K562 (cell line): ENCODE measurements at regions not wholly inside any gene's neighbourhood (a gene's known extent, or its start where the extent isn't known, plus 50 kb on each side); places are given as distances from the start of the nearest gene placed in this dataset.

Experiments
- ATAC-seq: fragments of 200-7000 bp; cut with Tn5 transposase; 3 replicates; pipeline ENCODE4 v1.9.1; 2020; ENCODE audit warnings: moderate library complexity
- BruUV-seq: library from RNA; stranded (reverse); fragments of 400-500 nt; replicated peaks from 2 replicates; lab custom pipeline; 2021; lab: Mats Ljungman, UMichigan
- CTCF ChIA-PET: fragments of 300-600 bp; formaldehyde crosslinking; extraction: SDS; loops from one replicate; lab custom pipeline; 2021; ENCODE audit warnings: low intra/inter-chr PET ratio; lab: Yijun Ruan, JAX
- POLR2A ChIA-PET: fragments of 300-600, 350-650 bp; sonication (Branson Sonifier 250); formaldehyde crosslinking; extraction: SDS; loops from one replicate; lab custom pipeline; 2021; ENCODE audit warnings: antibody characterized with exemption, inconsistent platforms; lab: Yijun Ruan, JAX
- DNase-seq, 4 experiments: peaks; one replicate each; pipeline versions ENCODE4 v3.0.0 to v3.0.0-alpha.2; 2011 to 2018; ENCODE audit warnings: low spot score in 3 of 4, mixed read lengths in 3 of 4; ENCODE audit errors: extremely low read depth in 1 of 4
- FAIRE-seq: peaks from 2 replicates; lab custom pipeline; 2011; peaks lifted over from hg19 to GRCh38; lab: Jason Lieb, UNC
- H2AFZ ChIP-seq: 2 replicates; pipeline ENCODE4 v1.6.0; 2011; ENCODE audit warnings: low read depth, low read length, control low read depth, inconsistent platforms
- H3K27ac ChIP-seq: fragments of 200-600 bp; 3 replicates; pipeline ENCODE4 v1.8.0; 2011; ENCODE audit warnings: low read depth, mild to moderate bottlenecking, control low read depth, inconsistent platforms, low read length, moderate library complexity, mixed read lengths; ENCODE audit errors: extremely low read depth
- H3K27me3 ChIP-seq, 2 experiments: fragments of 300-600 bp in 1 of 2; 2 replicates in 1 of 2; 3 replicates in 1 of 2; pipeline versions ENCODE4 v1.6.0 to v1.8.0; 2011; ENCODE audit warnings: inconsistent platforms in 2 of 2, low read length in 2 of 2, mild to moderate bottlenecking in 1 of 2, mixed read lengths in 1 of 2, moderate library complexity in 1 of 2; ENCODE audit not compliant: control insufficient read depth in 2 of 2, insufficient read depth in 2 of 2
- H3K36me3 ChIP-seq: fragments of 300-600 bp; 3 replicates; pipeline ENCODE4 v1.8.0; 2011; ENCODE audit warnings: mild to moderate bottlenecking, low read length, inconsistent platforms; ENCODE audit not compliant: control insufficient read depth, insufficient read depth
- H3K4me1 ChIP-seq, 2 experiments: fragments of 200-600 bp in 1 of 2; replicated peaks in 1 of 2; 2 replicates in 1 of 2; 3 replicates in 1 of 2; pipeline versions ENCODE4 v1.5.1 to v1.8.0; 2011; ENCODE audit warnings: inconsistent platforms in 2 of 2, low read length in 2 of 2, mild to moderate bottlenecking in 1 of 2, mixed read lengths in 1 of 2, moderate library complexity in 1 of 2; ENCODE audit not compliant: control insufficient read depth in 2 of 2, insufficient read depth in 2 of 2
- H3K4me2 ChIP-seq: 2 replicates; pipeline ENCODE4 v1.6.1; 2011; ENCODE audit warnings: low read length, control low read depth, inconsistent platforms, mixed read lengths; ENCODE audit not compliant: insufficient read depth
- H3K4me3 ChIP-seq: fragments of 200-600 bp; sonication (generic), shearing (Covaris generic); 2 replicates; pipeline ENCODE4 v1.5.1; 2016; ENCODE audit warnings: control low read depth, inconsistent platforms
- H3K79me2 ChIP-seq: fragments of 200-600 bp; 3 replicates; pipeline ENCODE4 v1.8.0; 2011; ENCODE audit warnings: low read length, inconsistent platforms; ENCODE audit not compliant: control insufficient read depth, insufficient read depth
- H3K9ac ChIP-seq, 2 experiments: 2 replicates each; pipeline versions ENCODE4 v1.6.0 to v1.6.1; 2011; ENCODE audit warnings: low read depth in 2 of 2, low read length in 2 of 2, control low read depth in 1 of 2, inconsistent platforms in 1 of 2, mild to moderate bottlenecking in 1 of 2, mixed read lengths in 1 of 2; ENCODE audit not compliant: insufficient read depth in 1 of 2
- H3K9me1 ChIP-seq: one replicate; pipeline ENCODE4 v1.6.0; 2011; ENCODE audit warnings: inconsistent platforms, mild to moderate bottlenecking, low read length, moderate library complexity; ENCODE audit not compliant: control insufficient read depth, insufficient read depth
- H3K9me3 ChIP-seq: replicated peaks from 2 replicates; pipeline ENCODE4 v1.5.1; 2011; ENCODE audit warnings: low read depth, low read length, inconsistent platforms; ENCODE audit not compliant: control insufficient read depth, insufficient read depth
- H4K20me1 ChIP-seq: replicated peaks from 2 replicates; pipeline ENCODE4 v1.6.1; 2011; ENCODE audit warnings: low read length, inconsistent platforms, mixed read lengths; ENCODE audit not compliant: control insufficient read depth, insufficient read depth
- BRD4 ChIP-seq: fragments of 200-600 bp; sonication (generic); IDR thresholded peaks from 2 replicates; pipeline ENCODE4 v1.6.1; 2017; ENCODE audit warnings: inconsistent platforms
- GABPB1 ChIP-seq: sonication (generic); formaldehyde crosslinking; IDR thresholded peaks from 2 replicates; pipeline ENCODE4 v1.8.0; 2022; ENCODE audit warnings: mild to moderate bottlenecking, missing genetic modification reagents
- RFX1 ChIP-seq: fragments of 450-650 bp; IDR thresholded peaks from 2 replicates; pipeline ENCODE4 v1.6.1; 2016; ENCODE audit warnings: mild to moderate bottlenecking, moderate library complexity
- SMARCA4 ChIP-seq: fragments of 450-650 bp; IDR thresholded peaks from 2 replicates; pipeline ENCODE4 v1.6.1; 2016
- ZNF316 ChIP-seq: fragments of 450-650 bp; IDR thresholded peaks from 2 replicates; pipeline ENCODE4 v1.6.1; 2016
- ZNF445 ChIP-seq: fragments of 250-450 bp; sonication (Bioruptor Pico); IDR thresholded peaks from 2 replicates; pipeline ENCODE4 v1.4.0; 2020; ENCODE audit warnings: low read depth, mild to moderate bottlenecking, moderate library complexity
- in situ Hi-C: fragments of 300-500 bp; cut with MboI; formaldehyde crosslinking; loops from 4 replicates; pipeline ENCODE4 v1.15.0; 2018; ENCODE audit warnings: inconsistent platforms, mixed read lengths
- intact Hi-C: fragments of 100-400 bp; cut with micrococcal nuclease; formaldehyde crosslinking; loops from 2 replicates; pipeline ENCODE4 v1.14.2; 2022
- TF ChIP-seq, protein P1 (sequence below): fragments of 450-650 bp; IDR thresholded peaks from 2 replicates; pipeline ENCODE4 v1.6.1; 2018; ENCODE audit not compliant: partially characterized antibody
- TF ChIP-seq, protein P2 (sequence below): fragments of 250-450 bp; sonication (Bioruptor Pico); IDR thresholded peaks from 2 replicates; pipeline ENCODE4 v1.8.0; 2022; ENCODE audit warnings: moderate library complexity, mild to moderate bottlenecking, inconsistent platforms

- TF ChIP-seq, protein P1, sequence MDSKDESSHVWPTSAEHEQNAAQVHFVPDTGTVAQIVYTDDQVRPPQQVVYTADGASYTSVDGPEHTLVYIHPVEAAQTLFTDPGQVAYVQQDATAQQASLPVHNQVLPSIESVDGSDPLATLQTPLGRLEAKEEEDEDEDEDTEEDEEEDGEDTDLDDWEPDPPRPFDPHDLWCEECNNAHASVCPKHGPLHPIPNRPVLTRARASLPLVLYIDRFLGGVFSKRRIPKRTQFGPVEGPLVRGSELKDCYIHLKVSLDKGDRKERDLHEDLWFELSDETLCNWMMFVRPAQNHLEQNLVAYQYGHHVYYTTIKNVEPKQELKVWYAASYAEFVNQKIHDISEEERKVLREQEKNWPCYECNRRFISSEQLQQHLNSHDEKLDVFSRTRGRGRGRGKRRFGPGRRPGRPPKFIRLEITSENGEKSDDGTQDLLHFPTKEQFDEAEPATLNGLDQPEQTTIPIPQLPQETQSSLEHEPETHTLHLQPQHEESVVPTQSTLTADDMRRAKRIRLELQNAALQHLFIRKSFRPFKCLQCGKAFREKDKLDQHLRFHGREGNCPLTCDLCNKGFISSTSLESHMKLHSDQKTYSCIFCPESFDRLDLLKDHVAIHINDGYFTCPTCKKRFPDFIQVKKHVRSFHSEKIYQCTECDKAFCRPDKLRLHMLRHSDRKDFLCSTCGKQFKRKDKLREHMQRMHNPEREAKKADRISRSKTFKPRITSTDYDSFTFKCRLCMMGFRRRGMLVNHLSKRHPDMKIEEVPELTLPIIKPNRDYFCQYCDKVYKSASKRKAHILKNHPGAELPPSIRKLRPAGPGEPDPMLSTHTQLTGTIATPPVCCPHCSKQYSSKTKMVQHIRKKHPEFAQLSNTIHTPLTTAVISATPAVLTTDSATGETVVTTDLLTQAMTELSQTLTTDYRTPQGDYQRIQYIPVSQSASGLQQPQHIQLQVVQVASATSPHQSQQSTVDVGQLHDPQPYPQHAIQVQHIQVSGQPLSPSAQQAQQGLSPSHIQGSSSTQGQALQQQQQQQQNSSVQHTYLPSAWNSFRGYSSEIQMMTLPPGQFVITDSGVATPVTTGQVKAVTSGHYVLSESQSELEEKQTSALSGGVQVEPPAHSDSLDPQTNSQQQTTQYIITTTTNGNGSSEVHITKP = no peak
- TF ChIP-seq GABPB1 (CRISPR knock-in tag) (no peak), SMARCA4 (no peak)
Observed at GRCh38 chr5:152632360-152632759, 227.3 kb upstream of the NMUR2 start (continued).

DNA sequence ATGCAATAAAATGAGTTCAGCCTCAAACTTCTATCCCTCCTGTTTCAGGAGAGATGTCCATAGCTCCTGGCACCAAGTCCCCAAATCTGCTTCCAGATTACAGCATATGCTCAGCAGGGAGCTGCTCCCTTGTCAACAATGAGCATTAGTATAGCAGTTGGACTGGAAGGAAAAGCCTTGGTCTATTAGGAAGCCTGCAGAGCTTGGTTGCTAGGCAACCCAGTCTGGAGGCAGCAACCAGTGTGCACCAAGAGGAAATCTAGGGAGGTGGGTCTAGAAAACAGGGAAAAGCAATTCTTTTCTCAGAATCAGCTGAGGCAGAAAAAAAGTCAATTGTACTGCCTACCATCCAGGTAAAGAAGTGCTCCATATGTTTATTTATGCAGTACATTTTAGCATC lies 229.5 kb upstream of the NMUR2 start:
- H3K4me2 ChIP-seq = no peak overlapping the region
- no peaks in the 10 kb centered on the region for H4K20me1 ChIP-seq
- no peaks in the 10 kb centered on the region for H3K36me3 ChIP-seq
- TF ChIP-seq BRD4 (no peak), ZNF445 (no peak), ZNF316 (no peak), SMARCA4 (no peak), RFX1 (peak; percentile 38; the same call in 1 of the 2 replicates)
- TF ChIP-seq, protein P2, sequence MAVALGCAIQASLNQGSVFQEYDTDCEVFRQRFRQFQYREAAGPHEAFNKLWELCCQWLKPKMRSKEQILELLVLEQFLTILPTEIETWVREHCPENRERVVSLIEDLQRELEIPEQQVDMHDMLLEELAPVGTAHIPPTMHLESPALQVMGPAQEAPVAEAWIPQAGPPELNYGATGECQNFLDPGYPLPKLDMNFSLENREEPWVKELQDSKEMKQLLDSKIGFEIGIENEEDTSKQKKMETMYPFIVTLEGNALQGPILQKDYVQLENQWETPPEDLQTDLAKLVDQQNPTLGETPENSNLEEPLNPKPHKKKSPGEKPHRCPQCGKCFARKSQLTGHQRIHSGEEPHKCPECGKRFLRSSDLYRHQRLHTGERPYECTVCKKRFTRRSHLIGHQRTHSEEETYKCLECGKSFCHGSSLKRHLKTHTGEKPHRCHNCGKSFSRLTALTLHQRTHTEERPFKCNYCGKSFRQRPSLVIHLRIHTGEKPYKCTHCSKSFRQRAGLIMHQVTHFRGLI (CRISPR knock-in tag) = no peak
- intact Hi-C loops (no loop called here), in situ Hi-C loops (no loop called here)
- no peak overlapping the region for H3K9ac ChIP-seq
- 0 out of 2 replicates have a peak, but pooled peaks cover 2% of the 10 kb centered on the region for H3K9me3 ChIP-seq
- DNase-seq (no peak), FAIRE-seq (no peak), ATAC-seq (no peak)
- H3K27ac ChIP-seq = no peak overlapping the region
- H3K9me1 ChIP-seq = no peaks in the 10 kb centered on the region
- ChIA-PET CTCF (no interaction called here), POLR2A (interaction anchor here (0.6 kb wide), 1 partner anchor 638 kb away, joined by 3 read pairs; no protein-coding TSS in a partner anchor)
- H2AFZ ChIP-seq = no peak overlapping the region
- H3K4me3 ChIP-seq = no peak overlapping the region
- H3K4me1 ChIP-seq = no peaks in the 10 kb centered on the region
- H3K79me2 ChIP-seq = no peaks in the 10 kb centered on the region
- BruUV-seq = no TSS peak
- H3K27me3 ChIP-seq = no peaks in the 10 kb centered on the region
